ENCODE measurements at regions not wholly inside any gene's neighbourhood (a gene's known extent, or its start where the extent isn't known, plus 50 kb on each side); places are given as distances from the start of the nearest gene placed in this dataset.

DNA sequence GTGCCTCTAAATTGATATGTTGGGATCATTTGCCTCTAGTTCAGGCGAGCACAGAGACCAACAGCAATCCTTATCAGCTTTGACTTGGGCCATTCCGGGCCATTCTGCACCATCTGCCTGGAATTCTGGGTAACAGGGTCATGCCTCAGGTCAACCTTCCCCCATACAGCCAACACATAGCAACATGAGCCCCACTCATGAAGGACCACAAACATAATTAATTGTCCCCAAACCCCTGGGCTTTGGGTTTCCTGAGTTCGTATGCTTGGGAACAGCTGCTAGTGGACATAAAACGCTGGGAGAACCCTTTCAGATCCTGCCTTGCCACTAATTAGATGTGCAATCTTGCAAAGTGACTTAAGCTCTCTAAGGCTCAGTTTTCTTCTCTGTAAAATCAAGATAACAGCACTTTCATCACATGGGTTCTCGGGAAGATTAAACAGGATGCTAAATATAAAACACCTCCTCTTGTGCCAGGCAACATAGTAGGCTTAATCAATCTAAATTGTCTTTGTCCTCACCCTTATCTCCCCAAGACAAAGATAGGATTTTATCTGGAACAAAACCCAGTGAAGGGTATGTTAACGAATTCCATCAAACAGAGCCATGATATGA, 426.5 kb downstream of the CD83 start:
- Mint-ChIP-seq H3K27ac (ENCODE audit: unreplicated experiment) (no peak overlapping the region), H3K27me3 (ENCODE audit: unreplicated experiment) (peaks cover 9% of the 10 kb centered on the region)
- no peak for DNase-seq (ENCODE audit: extremely low spot score, unreplicated experiment)

DNA sequence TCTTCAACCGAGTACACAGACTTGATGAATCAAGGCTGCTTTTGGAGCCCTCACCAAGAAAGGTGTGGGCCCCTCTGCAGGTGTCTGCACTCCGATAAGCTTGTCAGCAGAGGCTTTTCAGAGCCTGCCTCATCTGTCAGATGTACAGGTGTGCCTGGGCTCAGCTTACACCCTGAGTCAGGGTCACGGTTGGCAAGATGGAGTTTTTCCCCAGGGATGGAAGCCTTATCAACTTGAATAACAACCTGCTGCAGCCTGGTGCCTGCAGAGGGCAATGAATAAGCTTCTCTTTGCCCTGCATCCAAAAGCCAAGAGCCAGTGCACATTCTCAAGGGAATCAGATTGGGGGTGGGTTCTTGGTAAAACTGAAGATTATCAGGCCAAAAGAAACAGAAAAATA, 427.1 kb downstream of the CD83 start:
- Mint-ChIP-seq H3K4me1 (ENCODE audit: unreplicated experiment) (peaks cover 4% of the 10 kb centered on the region), H3K36me3 (ENCODE audit: unreplicated experiment) (no peaks in the 10 kb centered on the region), H3K4me3 (ENCODE audit: unreplicated experiment) (no peak overlapping the region), H3K27me3 (ENCODE audit: unreplicated experiment) (peaks cover 13% of the 10 kb centered on the region), H3K27ac (ENCODE audit: unreplicated experiment) (no peak overlapping the region), H3K9me3 (ENCODE audit: unreplicated experiment) (no peaks in the 10 kb centered on the region)
- TF ChIP-seq, protein P1, sequence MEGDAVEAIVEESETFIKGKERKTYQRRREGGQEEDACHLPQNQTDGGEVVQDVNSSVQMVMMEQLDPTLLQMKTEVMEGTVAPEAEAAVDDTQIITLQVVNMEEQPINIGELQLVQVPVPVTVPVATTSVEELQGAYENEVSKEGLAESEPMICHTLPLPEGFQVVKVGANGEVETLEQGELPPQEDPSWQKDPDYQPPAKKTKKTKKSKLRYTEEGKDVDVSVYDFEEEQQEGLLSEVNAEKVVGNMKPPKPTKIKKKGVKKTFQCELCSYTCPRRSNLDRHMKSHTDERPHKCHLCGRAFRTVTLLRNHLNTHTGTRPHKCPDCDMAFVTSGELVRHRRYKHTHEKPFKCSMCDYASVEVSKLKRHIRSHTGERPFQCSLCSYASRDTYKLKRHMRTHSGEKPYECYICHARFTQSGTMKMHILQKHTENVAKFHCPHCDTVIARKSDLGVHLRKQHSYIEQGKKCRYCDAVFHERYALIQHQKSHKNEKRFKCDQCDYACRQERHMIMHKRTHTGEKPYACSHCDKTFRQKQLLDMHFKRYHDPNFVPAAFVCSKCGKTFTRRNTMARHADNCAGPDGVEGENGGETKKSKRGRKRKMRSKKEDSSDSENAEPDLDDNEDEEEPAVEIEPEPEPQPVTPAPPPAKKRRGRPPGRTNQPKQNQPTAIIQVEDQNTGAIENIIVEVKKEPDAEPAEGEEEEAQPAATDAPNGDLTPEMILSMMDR (IDR thresholded peaks at IDR 0.05), result no peak
- DNase-seq (ENCODE audit: extremely low spot score, unreplicated experiment), result no peak

More for the DNA sequence above, 426.5 kb downstream of the CD83 start:
- H3K36me3 Mint-ChIP-seq (ENCODE audit: unreplicated experiment), result no peaks in the 10 kb centered on the region
- H3K4me1 Mint-ChIP-seq (ENCODE audit: unreplicated experiment), result peaks cover 4% of the 10 kb centered on the region
- H3K9me3 Mint-ChIP-seq (ENCODE audit: unreplicated experiment), result no peaks in the 10 kb centered on the region
- TF ChIP-seq, protein P1 (IDR thresholded peaks at IDR 0.05), result no peak
- no peak overlapping the region for H3K4me3 Mint-ChIP-seq (ENCODE audit: unreplicated experiment)

DNA sequence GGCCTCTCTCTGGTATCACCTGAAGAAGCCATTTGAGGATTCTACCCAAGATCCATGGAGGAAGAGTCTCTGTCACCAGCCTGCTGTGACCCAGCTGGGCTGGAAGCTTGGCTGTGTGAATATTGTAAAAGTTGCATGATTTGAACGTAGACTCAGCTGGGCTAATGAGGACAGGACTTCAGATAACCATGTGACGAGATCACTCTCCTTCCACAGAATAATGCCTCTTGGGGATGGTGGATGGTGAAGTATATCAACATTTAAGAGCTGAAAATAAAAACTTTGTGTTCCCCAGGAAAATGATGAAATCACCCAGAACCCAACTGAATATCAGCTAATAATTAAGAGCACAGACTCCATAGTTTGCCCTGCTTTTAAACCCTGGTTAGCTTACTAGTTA, 427.9 kb downstream of the CD83 start:
- H3K4me3 Mint-ChIP-seq (ENCODE audit: unreplicated experiment), result no peak overlapping the region
- no peaks in the 10 kb centered on the region for H3K9me3 Mint-ChIP-seq (ENCODE audit: unreplicated experiment)
- H3K27me3 Mint-ChIP-seq (ENCODE audit: unreplicated experiment), result peaks cover 16% of the 10 kb centered on the region
- peaks cover 5% of the 10 kb centered on the region for H3K4me1 Mint-ChIP-seq (ENCODE audit: unreplicated experiment)
- H3K36me3 Mint-ChIP-seq (ENCODE audit: unreplicated experiment), result no peaks in the 10 kb centered on the region
- no peak for DNase-seq (ENCODE audit: extremely low spot score, unreplicated experiment)
- no peak overlapping the region for H3K27ac Mint-ChIP-seq (ENCODE audit: unreplicated experiment)
- TF ChIP-seq, protein P1 (IDR thresholded peaks at IDR 0.05), result no peak

DNA sequence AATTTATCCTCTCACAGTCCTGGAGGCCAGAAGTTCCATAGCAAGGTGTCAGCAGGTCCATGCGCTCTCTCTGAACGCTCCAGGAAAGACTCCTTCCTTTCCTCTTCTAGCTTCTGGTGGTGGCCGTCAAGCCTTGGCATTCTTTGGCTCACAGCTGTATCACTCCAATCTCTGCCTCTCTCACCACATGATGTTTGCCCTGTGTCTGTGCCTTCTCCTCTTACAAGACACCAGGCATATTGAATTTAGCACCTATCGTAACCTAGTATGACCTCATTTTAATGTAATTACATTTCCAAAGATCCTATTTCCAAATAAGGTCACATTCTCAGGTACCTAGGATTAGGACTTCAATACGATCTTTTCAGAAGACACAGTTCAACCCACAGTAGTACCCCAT, 428.5 kb downstream of the CD83 start:
- peaks cover 10% of the 10 kb centered on the region for H3K4me1 Mint-ChIP-seq (ENCODE audit: unreplicated experiment)
- H3K27ac Mint-ChIP-seq (ENCODE audit: unreplicated experiment), result no peak overlapping the region
- TF ChIP-seq, protein P1 (IDR thresholded peaks at IDR 0.05), result no peak
- no peak for DNase-seq (ENCODE audit: extremely low spot score, unreplicated experiment)
- peaks cover 16% of the 10 kb centered on the region for H3K27me3 Mint-ChIP-seq (ENCODE audit: unreplicated experiment)
- H3K4me3 Mint-ChIP-seq (ENCODE audit: unreplicated experiment), result no peak overlapping the region
- no peaks in the 10 kb centered on the region for H3K9me3 Mint-ChIP-seq (ENCODE audit: unreplicated experiment)
- no peaks in the 10 kb centered on the region for H3K36me3 Mint-ChIP-seq (ENCODE audit: unreplicated experiment)

DNA sequence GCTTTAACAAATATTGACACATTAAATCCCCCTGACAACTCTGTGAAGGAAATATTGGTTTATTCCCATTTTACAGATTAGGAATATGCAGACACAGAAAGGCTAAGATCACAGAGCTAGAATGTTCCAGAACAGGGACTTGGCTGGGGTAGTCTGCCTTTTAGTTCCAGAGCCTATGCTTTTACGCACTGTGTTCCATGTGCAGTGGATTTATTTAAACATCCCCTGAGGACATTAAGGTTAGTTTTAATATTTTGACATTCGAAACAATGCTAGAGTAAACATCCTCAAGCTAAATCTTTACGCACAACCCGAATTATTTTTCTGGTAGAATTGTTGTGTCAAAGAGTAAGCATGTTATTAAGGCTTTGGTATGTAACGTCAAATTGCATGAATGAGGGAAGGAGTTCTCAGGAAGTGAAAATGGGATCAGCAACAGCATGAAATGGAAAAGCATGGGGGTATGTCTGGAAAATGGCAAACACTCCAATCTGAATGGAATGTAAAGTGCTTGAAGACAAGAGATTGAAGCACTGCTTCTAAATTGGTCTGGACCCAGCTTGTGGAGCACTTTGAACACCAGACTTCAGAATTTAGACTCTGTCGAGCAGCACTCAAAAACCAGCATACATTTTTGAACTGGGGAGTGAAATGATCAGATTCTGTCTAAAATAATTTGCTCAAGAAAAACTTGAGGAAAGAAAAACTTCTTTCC, 429.9 kb downstream of the CD83 start:
- H3K4me3 Mint-ChIP-seq (ENCODE audit: unreplicated experiment), result no peak overlapping the region

More for the DNA sequence above, 429.9 kb downstream of the CD83 start:
- no peaks in the 10 kb centered on the region for H3K9me3 Mint-ChIP-seq (ENCODE audit: unreplicated experiment)
- TF ChIP-seq, protein P1 (IDR thresholded peaks at IDR 0.05), result no peak
- no peaks in the 10 kb centered on the region for H3K36me3 Mint-ChIP-seq (ENCODE audit: unreplicated experiment)
- DNase-seq (ENCODE audit: extremely low spot score, unreplicated experiment), result no peak
- H3K27me3 Mint-ChIP-seq (ENCODE audit: unreplicated experiment), result peaks cover 16% of the 10 kb centered on the region
- H3K4me1 Mint-ChIP-seq (ENCODE audit: unreplicated experiment), result peaks cover 12% of the 10 kb centered on the region
- H3K27ac Mint-ChIP-seq (ENCODE audit: unreplicated experiment), result no peak overlapping the region

Data from osteocyte (in vitro differentiated cells).